ENCODE measurements at regions not wholly inside any gene's neighbourhood (a gene's known extent, or its start where the extent isn't known, plus 50 kb on each side); places are given as distances from the start of the nearest gene placed in this dataset.

GRCh38 chr20:7323957-7324356 lies 556.5 kb downstream of the BMP2 start:
- no peak for TF ChIP-seq CTCF (IDR thresholded peaks at IDR 0.05)
- no peak for TF ChIP-seq POLR2A (IDR thresholded peaks at IDR 0.05)
